LNCaP clone FGC (cell line): ENCODE measurements at regions not wholly inside any gene's neighbourhood (a gene's known extent, or its start where the extent isn't known, plus 50 kb on each side); places are given as distances from the start of the nearest gene placed in this dataset.
"Not testable (repeated sequence)": the region's sequence is repeated elsewhere in the genome, so short reads cannot be mapped to it uniquely, and the experiment has no call there.

Experiments
- DNase-seq: peaks from one replicate; pipeline ENCODE4 v3.0.0-alpha.2; 2011; ENCODE audit warnings: low read depth
- H3K4me3 ChIP-seq: 2 replicates; pipeline ENCODE4 v1.5.1; 2011; ENCODE audit warnings: mild to moderate bottlenecking, low read depth, low read length, control low read depth
- CTCF ChIP-seq: IDR thresholded peaks from 2 replicates; pipeline ENCODE4 v1.5.1; 2012; ENCODE audit warnings: mild to moderate bottlenecking; ENCODE audit not compliant: control insufficient read depth, insufficient read depth; ENCODE audit errors: extremely low read depth

GRCh38 chr15:96201696-96202095 lies 128.8 kb upstream of the NR2F2 start:
- no peak for TF ChIP-seq CTCF
- H3K4me3 ChIP-seq, result no peak overlapping the region
- no peak for DNase-seq

DNA sequence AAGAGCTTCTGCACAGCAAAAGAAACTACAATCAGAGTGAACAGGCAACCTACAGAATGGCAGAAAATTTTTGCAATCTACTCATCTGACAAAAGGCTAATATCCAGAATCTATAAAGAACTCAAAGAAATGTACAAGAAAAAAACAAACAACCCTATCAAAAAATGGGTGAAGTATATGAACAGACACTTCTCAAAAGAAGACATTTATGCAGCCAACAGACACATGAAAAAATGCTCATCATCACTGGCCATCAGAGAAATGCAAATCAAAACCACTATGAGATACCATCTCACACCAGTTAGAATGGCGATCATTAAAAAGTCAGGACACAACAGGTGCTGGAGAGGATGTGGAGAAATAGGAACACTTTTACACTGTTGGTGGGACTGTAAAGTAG lies 124.9 kb upstream of the NR2F2 start:
- DNase-seq, H3K4me3 ChIP-seq: not testable (repeated sequence)

DNA sequence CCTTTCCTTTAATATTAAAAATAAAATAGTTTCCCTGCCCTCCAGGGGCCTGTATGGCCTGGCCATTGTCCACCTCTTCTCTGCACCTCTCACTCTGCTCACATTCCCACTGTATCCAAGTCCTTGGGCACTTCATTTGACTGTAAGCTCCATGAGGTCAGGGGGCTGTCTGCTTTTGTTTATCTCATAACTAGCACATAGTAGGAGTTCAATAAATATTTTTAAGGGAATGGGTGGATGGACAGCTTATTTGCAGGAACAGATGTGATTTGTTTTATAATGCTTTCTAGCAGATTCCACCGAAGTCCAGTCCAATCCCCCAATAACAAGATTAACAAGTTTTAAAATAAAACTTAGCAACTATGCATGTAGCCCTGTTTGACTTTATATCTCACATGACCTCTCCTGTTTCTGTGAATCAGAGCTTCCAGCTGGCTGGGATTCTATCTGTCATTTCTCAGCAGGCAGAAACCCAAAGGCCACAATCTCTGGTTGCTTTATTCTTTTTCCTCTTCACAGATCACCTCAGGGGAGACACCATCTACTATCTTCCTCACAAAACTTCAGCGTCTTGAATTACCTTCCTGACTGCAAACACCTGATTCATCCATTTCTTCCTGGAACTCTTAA lies 123.0 kb upstream of the NR2F2 start:
- TF ChIP-seq CTCF, result no peak
- no peak for DNase-seq
- no peak overlapping the region for H3K4me3 ChIP-seq

- H3K4me3 ChIP-seq, result no peak overlapping the region
- DNase-seq, result no peak
- TF ChIP-seq CTCF, result no peak
These were observed 121.2 kb upstream of the NR2F2 start for GRCh38 chr15:96209285-96209735.

GRCh38 chr15:96213045-96213444 lies 117.5 kb upstream of the NR2F2 start:
- H3K4me3 ChIP-seq, result no peak overlapping the region
- no peak for DNase-seq
- no peak for TF ChIP-seq CTCF

- no peak overlapping the region for H3K4me3 ChIP-seq
- no peak for TF ChIP-seq CTCF
- DNase-seq, result peak; percentile 59
These were observed 116.6 kb upstream of the NR2F2 start for GRCh38 chr15:96213896-96214295.

DNA sequence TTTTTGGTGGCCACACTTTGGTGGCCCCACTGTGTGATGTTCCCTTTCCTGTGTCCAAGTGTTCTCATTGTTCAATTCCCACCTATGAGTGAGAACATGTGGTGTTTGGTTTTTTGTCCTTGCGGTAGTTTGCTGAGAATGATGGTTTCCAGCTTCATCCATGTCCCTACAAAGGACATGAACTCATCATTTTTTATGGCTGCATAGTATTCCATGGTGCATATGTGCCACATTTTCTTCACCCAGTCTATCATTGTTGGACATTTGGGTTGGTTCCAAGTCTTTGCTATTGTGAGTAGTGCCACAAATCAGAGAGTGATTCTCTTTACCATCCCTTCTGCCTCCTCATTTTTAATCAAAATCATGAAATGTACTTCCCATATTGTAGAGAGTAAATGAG lies 114.0 kb upstream of the NR2F2 start:
- not testable (repeated sequence) for DNase-seq, H3K4me3 ChIP-seq

DNA sequence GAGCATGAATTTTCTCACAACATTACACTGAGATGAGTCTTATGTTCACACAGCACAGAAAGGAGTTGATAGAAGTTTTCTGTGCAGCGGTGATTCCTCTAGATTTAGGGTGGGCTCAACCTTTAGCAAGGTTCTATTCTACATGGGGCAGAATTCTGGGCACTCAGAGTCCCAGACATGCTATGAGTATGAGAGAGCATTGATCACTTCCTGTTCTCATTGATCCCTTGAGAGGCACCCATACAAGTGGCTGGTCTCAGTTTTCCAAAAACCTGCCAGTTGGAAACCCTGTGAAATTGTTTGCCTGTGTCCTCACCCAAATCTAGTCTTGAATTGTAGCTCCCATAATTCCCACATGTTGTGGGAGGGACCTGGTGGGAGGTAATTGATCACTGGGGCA lies 112.5 kb upstream of the NR2F2 start:
- no peak for TF ChIP-seq CTCF
- no peak for DNase-seq
- no peak overlapping the region for H3K4me3 ChIP-seq
